IMR-90 (cell line): ENCODE measurements at regions not wholly inside any gene's neighbourhood (a gene's known extent, or its start where the extent isn't known, plus 50 kb on each side); places are given as distances from the start of the nearest gene placed in this dataset.

Experiments
- BHLHE40 ChIP-seq: fragments of 150-350 bp; IDR thresholded peaks from 2 replicates; pipeline ENCODE4 v1.6.1; 2016; ENCODE audit warnings: mild to moderate bottlenecking, low read depth, low read length
- CEBPB ChIP-seq: IDR thresholded peaks from 2 replicates; pipeline ENCODE4 v1.6.1; 2012; ENCODE audit warnings: low read depth, low read length, improper control_type of control experiment
- FOS ChIP-seq: fragments of 150-350 bp; IDR thresholded peaks from 2 replicates; pipeline ENCODE4 v1.6.1; 2016; ENCODE audit warnings: low read depth, low read length
- MAFK ChIP-seq: IDR thresholded peaks from 2 replicates; pipeline ENCODE4 v1.6.1; 2012; ENCODE audit warnings: low read depth, low read length, improper control_type of control experiment
- MAZ ChIP-seq: IDR thresholded peaks from 2 replicates; pipeline ENCODE4 v1.6.1; 2012; ENCODE audit warnings: low read depth, mild to moderate bottlenecking, low read length, improper control_type of control experiment, moderate library complexity, borderline replicate concordance
- MXI1 ChIP-seq: IDR thresholded peaks from 2 replicates; pipeline ENCODE4 v1.6.1; 2012; ENCODE audit warnings: low read depth, mild to moderate bottlenecking, low read length, moderate library complexity, borderline replicate concordance
- NFE2L2 ChIP-seq: fragments of 150-350 bp; IDR thresholded peaks from 2 replicates; pipeline ENCODE4 v1.6.1; 2016; ENCODE audit warnings: low read depth, mild to moderate bottlenecking, low read length
- POLR2A ChIP-seq: IDR thresholded peaks from 2 replicates; pipeline ENCODE4 v1.6.1; 2012; ENCODE audit warnings: mild to moderate bottlenecking, low read depth, low read length
- RAD21 ChIP-seq: IDR thresholded peaks from 2 replicates; pipeline ENCODE4 v1.6.1; 2012; ENCODE audit warnings: low read length, improper control_type of control experiment
- RFX5 ChIP-seq: IDR thresholded peaks from 2 replicates; pipeline ENCODE4 v1.8.0; 2012; ENCODE audit warnings: low read depth, mild to moderate bottlenecking, low read length, moderate library complexity
- SMC3 ChIP-seq: fragments of 150-350 bp; IDR thresholded peaks from 2 replicates; pipeline ENCODE4 v1.6.1; 2016; ENCODE audit warnings: low read depth, mild to moderate bottlenecking, antibody characterized with exemption, low read length, moderate library complexity
- TF ChIP-seq, protein P1 (sequence below): conservative IDR thresholded peaks from 2 replicates; pipeline ENCODE4 v1.5.1; 2012; ENCODE audit warnings: mild to moderate bottlenecking, low read depth, low read length, improper control_type of control experiment
- TF ChIP-seq, protein P2 (sequence below): fragments of 150-350 bp; IDR thresholded peaks from 2 replicates; pipeline ENCODE4 v1.6.1; 2016; ENCODE audit warnings: low read depth, mild to moderate bottlenecking, low read length, moderate library complexity, borderline replicate concordance
- TF ChIP-seq, protein P3 (sequence below): fragments of 150-350 bp; IDR thresholded peaks from 2 replicates; pipeline ENCODE4 v1.6.1; 2017; ENCODE audit warnings: mild to moderate bottlenecking, antibody characterized with exemption, low read length, low read depth

DNA sequence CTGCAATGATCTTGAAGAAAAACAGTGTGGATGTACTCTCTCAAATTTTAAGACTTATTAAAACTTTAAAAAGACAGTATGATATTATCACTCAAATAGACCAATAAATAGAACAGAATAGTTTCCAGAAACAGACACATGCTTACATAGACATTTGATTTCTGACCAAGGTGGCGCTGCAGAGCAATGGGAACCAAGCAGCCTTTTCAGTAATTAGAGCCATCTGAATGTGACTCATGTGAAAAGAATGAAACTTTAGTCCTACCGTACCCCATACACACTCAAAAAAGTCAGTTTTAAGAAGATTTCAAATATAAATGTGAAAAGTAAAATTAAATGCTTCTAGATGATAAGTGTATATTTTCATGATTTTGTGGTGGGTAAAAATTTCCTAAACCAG is 74.2 kb upstream of the MS4A8 start:
- TF ChIP-seq RFX5, result no peak
- TF ChIP-seq, protein P1, sequence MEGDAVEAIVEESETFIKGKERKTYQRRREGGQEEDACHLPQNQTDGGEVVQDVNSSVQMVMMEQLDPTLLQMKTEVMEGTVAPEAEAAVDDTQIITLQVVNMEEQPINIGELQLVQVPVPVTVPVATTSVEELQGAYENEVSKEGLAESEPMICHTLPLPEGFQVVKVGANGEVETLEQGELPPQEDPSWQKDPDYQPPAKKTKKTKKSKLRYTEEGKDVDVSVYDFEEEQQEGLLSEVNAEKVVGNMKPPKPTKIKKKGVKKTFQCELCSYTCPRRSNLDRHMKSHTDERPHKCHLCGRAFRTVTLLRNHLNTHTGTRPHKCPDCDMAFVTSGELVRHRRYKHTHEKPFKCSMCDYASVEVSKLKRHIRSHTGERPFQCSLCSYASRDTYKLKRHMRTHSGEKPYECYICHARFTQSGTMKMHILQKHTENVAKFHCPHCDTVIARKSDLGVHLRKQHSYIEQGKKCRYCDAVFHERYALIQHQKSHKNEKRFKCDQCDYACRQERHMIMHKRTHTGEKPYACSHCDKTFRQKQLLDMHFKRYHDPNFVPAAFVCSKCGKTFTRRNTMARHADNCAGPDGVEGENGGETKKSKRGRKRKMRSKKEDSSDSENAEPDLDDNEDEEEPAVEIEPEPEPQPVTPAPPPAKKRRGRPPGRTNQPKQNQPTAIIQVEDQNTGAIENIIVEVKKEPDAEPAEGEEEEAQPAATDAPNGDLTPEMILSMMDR, result peak; percentile 34
- no peak for TF ChIP-seq CEBPB
- no peak for TF ChIP-seq RAD21
- no peak for TF ChIP-seq POLR2A
- TF ChIP-seq BHLHE40, result no peak
- TF ChIP-seq, protein P2, sequence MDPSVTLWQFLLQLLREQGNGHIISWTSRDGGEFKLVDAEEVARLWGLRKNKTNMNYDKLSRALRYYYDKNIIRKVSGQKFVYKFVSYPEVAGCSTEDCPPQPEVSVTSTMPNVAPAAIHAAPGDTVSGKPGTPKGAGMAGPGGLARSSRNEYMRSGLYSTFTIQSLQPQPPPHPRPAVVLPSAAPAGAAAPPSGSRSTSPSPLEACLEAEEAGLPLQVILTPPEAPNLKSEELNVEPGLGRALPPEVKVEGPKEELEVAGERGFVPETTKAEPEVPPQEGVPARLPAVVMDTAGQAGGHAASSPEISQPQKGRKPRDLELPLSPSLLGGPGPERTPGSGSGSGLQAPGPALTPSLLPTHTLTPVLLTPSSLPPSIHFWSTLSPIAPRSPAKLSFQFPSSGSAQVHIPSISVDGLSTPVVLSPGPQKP, result no peak
- no peak for TF ChIP-seq SMC3
- no peak for TF ChIP-seq MAZ
- TF ChIP-seq FOS, result no peak
- TF ChIP-seq MXI1, result no peak
- TF ChIP-seq, protein P3, sequence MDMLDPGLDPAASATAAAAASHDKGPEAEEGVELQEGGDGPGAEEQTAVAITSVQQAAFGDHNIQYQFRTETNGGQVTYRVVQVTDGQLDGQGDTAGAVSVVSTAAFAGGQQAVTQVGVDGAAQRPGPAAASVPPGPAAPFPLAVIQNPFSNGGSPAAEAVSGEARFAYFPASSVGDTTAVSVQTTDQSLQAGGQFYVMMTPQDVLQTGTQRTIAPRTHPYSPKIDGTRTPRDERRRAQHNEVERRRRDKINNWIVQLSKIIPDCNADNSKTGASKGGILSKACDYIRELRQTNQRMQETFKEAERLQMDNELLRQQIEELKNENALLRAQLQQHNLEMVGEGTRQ, result no peak
- no peak for TF ChIP-seq NFE2L2
- no peak for TF ChIP-seq MAFK
